WERI-Rb-1 (cell line): ENCODE measurements at regions not wholly inside any gene's neighbourhood (a gene's known extent, or its start where the extent isn't known, plus 50 kb on each side); places are given as distances from the start of the nearest gene placed in this dataset.

Source experiments
- DNase-seq: peaks from one replicate; pipeline ENCODE4 v3.0.0-alpha.2; 2020
- H3K27ac ChIP-seq: fragments of 250-450 bp; sonication (Bioruptor Pico); 2 replicates; pipeline ENCODE4 v1.5.1; 2020; ENCODE audit warnings: mild to moderate bottlenecking, moderate library complexity
- H3K27me3 ChIP-seq: fragments of 250-450 bp; sonication (Bioruptor Pico); 2 replicates; pipeline ENCODE4 v1.5.1; 2021; ENCODE audit warnings: mild to moderate bottlenecking, low read depth, moderate library complexity; ENCODE audit not compliant: insufficient read depth, severe bottlenecking
- H3K36me3 ChIP-seq: fragments of 250-450 bp; sonication (Bioruptor Pico); 2 replicates; pipeline ENCODE4 v1.5.1; 2020; ENCODE audit warnings: mild to moderate bottlenecking, moderate library complexity
- H3K4me3 ChIP-seq: 2 replicates; pipeline ENCODE4 v1.5.1; 2011; ENCODE audit warnings: low read depth, mild to moderate bottlenecking, control low read depth, low read length
- H3K9me3 ChIP-seq: fragments of 250-450 bp; sonication (Bioruptor Pico); 2 replicates; pipeline ENCODE4 v1.5.1; 2021; ENCODE audit warnings: mild to moderate bottlenecking, moderate library complexity; ENCODE audit not compliant: severe bottlenecking
- CTCF ChIP-seq: IDR thresholded peaks from 2 replicates; pipeline ENCODE4 v1.5.1; 2011; ENCODE audit warnings: low read depth, mild to moderate bottlenecking, control low read depth, inconsistent platforms, low read length

- Histone ChIP-seq H3K27me3 (no peaks in the 10 kb centered on the region), H3K9me3 (no peaks in the 10 kb centered on the region), H3K27ac (no peak overlapping the region), H3K4me3 (no peak overlapping the region), H3K36me3 (no peaks in the 10 kb centered on the region)
- no peak for TF ChIP-seq CTCF
- DNase-seq: no peak
Measured at GRCh38 chr2:71793926-71794325, 340.6 kb downstream of the DYSF start.

GRCh38 chr2:71792926-71793761, 339.8 kb downstream of the DYSF start:
- TF ChIP-seq CTCF: no peak

DNA sequence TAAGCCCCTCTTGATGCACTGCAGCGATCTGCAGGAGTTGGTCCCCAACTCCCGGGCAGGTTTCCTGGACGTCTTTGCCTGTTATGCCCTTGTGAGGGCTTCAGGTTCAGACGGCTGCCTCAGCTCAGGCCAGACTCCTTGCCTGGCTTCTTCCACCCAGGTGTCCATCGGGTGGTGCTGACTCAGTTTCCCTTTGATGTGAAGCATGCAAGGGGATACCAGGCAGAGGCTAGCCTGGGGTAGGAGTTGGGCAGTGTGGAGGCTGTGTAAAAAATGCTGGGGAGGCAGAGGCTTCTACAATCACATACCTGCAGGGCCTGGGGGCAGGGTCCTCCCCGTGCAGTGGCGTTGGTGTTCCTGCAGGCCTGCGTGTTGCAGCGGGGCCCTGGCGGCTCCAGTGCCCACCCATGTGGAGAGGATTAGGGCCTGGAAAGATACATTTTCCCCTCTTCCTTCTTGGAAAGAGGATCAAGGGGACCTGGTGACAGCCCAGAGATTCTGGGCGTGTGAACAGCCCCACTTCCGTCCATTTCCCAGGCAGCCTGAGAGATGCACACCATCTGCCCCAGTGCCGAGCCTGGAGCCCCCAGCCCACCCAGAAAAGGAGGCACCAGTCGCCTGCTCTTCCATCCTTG, 338.3 kb downstream of the DYSF start:
- H3K27ac ChIP-seq: no peak overlapping the region
- H3K27me3 ChIP-seq: no peaks in the 10 kb centered on the region
- peak; percentile 5 for DNase-seq
- H3K36me3 ChIP-seq: no peaks in the 10 kb centered on the region
- H3K9me3 ChIP-seq: no peaks in the 10 kb centered on the region
- H3K4me3 ChIP-seq: no peak overlapping the region
- no peak for TF ChIP-seq CTCF

More at GRCh38 chr2:71792926-71793761, 339.8 kb downstream of the DYSF start:
- no peaks in the 10 kb centered on the region for H3K9me3 ChIP-seq
- H3K4me3 ChIP-seq: no peak overlapping the region
- no peak for DNase-seq
- H3K27me3 ChIP-seq: no peaks in the 10 kb centered on the region
- no peak overlapping the region for H3K27ac ChIP-seq
- H3K36me3 ChIP-seq: no peaks in the 10 kb centered on the region

DNA sequence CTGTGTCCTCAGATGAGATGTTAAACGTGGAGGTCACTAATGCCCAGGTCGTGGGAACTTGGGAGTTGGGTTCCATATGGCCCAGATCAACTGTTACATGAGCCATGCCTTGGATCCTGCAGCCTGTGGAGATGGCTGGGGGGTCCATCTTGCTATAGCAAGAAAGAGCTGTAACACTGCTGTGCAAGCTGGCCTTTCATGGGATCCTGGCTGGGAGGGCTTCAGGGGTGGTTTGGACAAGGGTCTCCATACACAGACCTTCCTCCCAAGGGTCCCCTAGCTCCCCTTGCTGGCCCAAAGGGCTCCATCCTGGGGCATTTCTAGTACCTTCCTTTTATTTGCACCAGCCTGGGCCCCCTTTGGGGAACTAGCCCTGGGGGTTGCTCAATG, 337.7 kb downstream of the DYSF start:
- H3K36me3 ChIP-seq: no peaks in the 10 kb centered on the region
- H3K27me3 ChIP-seq: peaks cover under 1% of the 10 kb centered on the region
- no peak for TF ChIP-seq CTCF
- no peaks in the 10 kb centered on the region for H3K9me3 ChIP-seq
- no peak overlapping the region for H3K27ac ChIP-seq
- no peak for DNase-seq
- no peak overlapping the region for H3K4me3 ChIP-seq

- H3K27me3 ChIP-seq: peaks cover 3% of the 10 kb centered on the region
- TF ChIP-seq CTCF: no peak
Measured at GRCh38 chr2:71790226-71791060, 337.1 kb downstream of the DYSF start.

More at GRCh38 chr2:71790226-71791060, 337.1 kb downstream of the DYSF start:
- Histone ChIP-seq H3K36me3 (no peaks in the 10 kb centered on the region), H3K27ac (no peak overlapping the region), H3K4me3 (no peak overlapping the region), H3K9me3 (no peaks in the 10 kb centered on the region)
- DNase-seq: peak; percentile 7
